Liver (tissue), 8 donors: ENCODE measurements at regions not wholly inside any gene's neighbourhood (a gene's known extent, or its start where the extent isn't known, plus 50 kb on each side); places are given as distances from the start of the nearest gene placed in this dataset.

Experiments used
- DNase-seq: peaks from one replicate; pipeline ENCODE4 v3.0.0-alpha.2; 2017; ENCODE audit warnings: low spot score
- H3K27ac ChIP-seq, 2 donors: one replicate each; pipeline ENCODE4 v1.7.0; 2013; ENCODE audit warnings: inconsistent platforms in 2 of 2, low read length in 2 of 2, control low read depth in 1 of 2, low read depth in 1 of 2, mild to moderate bottlenecking in 1 of 2
- H3K27me3 ChIP-seq, 4 donors: one replicate each; pipeline versions ENCODE4 v1.6.1 to v1.7.0; 2013; ENCODE audit warnings: low read length in 3 of 4, inconsistent platforms in 1 of 4, mild to moderate bottlenecking in 1 of 4, moderate library complexity in 1 of 4; ENCODE audit not compliant: control insufficient read depth in 4 of 4, insufficient read depth in 4 of 4
- H3K36me3 ChIP-seq, 4 donors: one replicate each; pipeline versions ENCODE4 v1.6.1 to v1.7.0; 2013; ENCODE audit warnings: low read length in 3 of 4, mild to moderate bottlenecking in 3 of 4, low read depth in 1 of 4, moderate library complexity in 1 of 4; ENCODE audit not compliant: control insufficient read depth in 4 of 4, insufficient read depth in 3 of 4
- H3K4me1 ChIP-seq, 4 donors: one replicate each; pipeline versions ENCODE4 v1.6.1 to v1.7.0; 2013; ENCODE audit warnings: low read length in 3 of 4, mild to moderate bottlenecking in 3 of 4, moderate library complexity in 1 of 4; ENCODE audit not compliant: control insufficient read depth in 4 of 4, insufficient read depth in 4 of 4
- H3K4me3 ChIP-seq, 3 donors: one replicate each; pipeline versions ENCODE4 v1.6.1 to v1.7.0; 2013; ENCODE audit warnings: low read length in 3 of 3, control low read depth in 1 of 3, low read depth in 1 of 3, mild to moderate bottlenecking in 1 of 3
- H3K9ac ChIP-seq, 2 donors: one replicate each; pipeline ENCODE4 v1.7.0; 2013; ENCODE audit warnings: low read length in 2 of 2, mild to moderate bottlenecking in 2 of 2, moderate library complexity in 2 of 2, control low read depth in 1 of 2, low read depth in 1 of 2
- H3K9me3 ChIP-seq, 4 donors: one replicate each; pipeline versions ENCODE4 v1.6.1 to v1.7.0; 2013; ENCODE audit warnings: low read length in 3 of 4; ENCODE audit not compliant: control insufficient read depth in 4 of 4
- ATF3 ChIP-seq: IDR thresholded peaks from 2 replicates; pipeline ENCODE4 v1.6.1; 2016; ENCODE audit warnings: antibody characterized with exemption
- FOXA1 ChIP-seq: IDR thresholded peaks from 2 replicates; pipeline ENCODE4 v1.6.1; 2016; ENCODE audit warnings: antibody characterized with exemption
- FOXA2 ChIP-seq: IDR thresholded peaks from 2 replicates; pipeline ENCODE4 v1.6.1; 2016; ENCODE audit warnings: antibody characterized with exemption
- GABPA ChIP-seq, 2 donors: IDR thresholded peaks in 1 of 2; conservative IDR thresholded peaks in 1 of 2; 2 replicates each; pipeline ENCODE4 v1.6.1; 2016; ENCODE audit warnings: antibody characterized with exemption in 2 of 2, mild to moderate bottlenecking in 1 of 2, moderate library complexity in 1 of 2
- HNF4A ChIP-seq, 2 donors: conservative IDR thresholded peaks; 2 replicates each; pipeline ENCODE4 v1.6.1; 2016; ENCODE audit warnings: antibody characterized with exemption in 2 of 2, mild to moderate bottlenecking in 2 of 2
- HNF4G ChIP-seq: IDR thresholded peaks from 2 replicates; pipeline ENCODE4 v1.6.1; 2016; ENCODE audit warnings: antibody characterized with exemption
- NR2F2 ChIP-seq: IDR thresholded peaks from 2 replicates; pipeline ENCODE4 v1.6.1; 2016; ENCODE audit warnings: antibody characterized with exemption
- RAD21 ChIP-seq, 2 donors: IDR thresholded peaks; 2 replicates each; pipeline ENCODE4 v1.6.1; 2016; ENCODE audit warnings: antibody characterized with exemption in 2 of 2, mild to moderate bottlenecking in 2 of 2
- RXRA ChIP-seq, 2 donors: IDR thresholded peaks; 2 replicates each; pipeline ENCODE4 v1.6.1; 2017 to 2018; ENCODE audit warnings: antibody characterized with exemption in 2 of 2, mild to moderate bottlenecking in 1 of 2
- SP1 ChIP-seq: IDR thresholded peaks from 2 replicates; pipeline ENCODE4 v1.6.1; 2018; ENCODE audit warnings: antibody characterized with exemption, mild to moderate bottlenecking
- TAF1 ChIP-seq: conservative IDR thresholded peaks from 2 replicates; pipeline ENCODE4 v1.6.1; 2016; ENCODE audit warnings: antibody characterized with exemption, mild to moderate bottlenecking
- ZBTB33 ChIP-seq: IDR thresholded peaks from 2 replicates; pipeline ENCODE4 v1.6.1; 2016; ENCODE audit warnings: antibody characterized with exemption
- WGBS: extraction: QIAGEN DNeasy Blood & Tissue Kit; methylation state at CpG from one replicate; pipeline ENCODE4 v1.1.7; 2013; 5-methylcytosine and 5-hydroxymethylcytosine counted together
- TF ChIP-seq, protein P1 (sequence below): IDR thresholded peaks from 2 replicates; pipeline ENCODE4 v1.6.1; 2016; ENCODE audit warnings: antibody characterized with exemption, mild to moderate bottlenecking
- TF ChIP-seq, protein P2 (sequence below): fragments of 150-350 bp; IDR thresholded peaks from 2 replicates; pipeline ENCODE4 v1.5.1; 2017; ENCODE audit warnings: improper control_type of control experiment, low read depth, low read length; ENCODE audit not compliant: missing input control
- donor health status: healthy.
- donor health status: healthy.
- donor health status: healthy.
- donor health status: healthy.
- donor health status: healthy.

DNA sequence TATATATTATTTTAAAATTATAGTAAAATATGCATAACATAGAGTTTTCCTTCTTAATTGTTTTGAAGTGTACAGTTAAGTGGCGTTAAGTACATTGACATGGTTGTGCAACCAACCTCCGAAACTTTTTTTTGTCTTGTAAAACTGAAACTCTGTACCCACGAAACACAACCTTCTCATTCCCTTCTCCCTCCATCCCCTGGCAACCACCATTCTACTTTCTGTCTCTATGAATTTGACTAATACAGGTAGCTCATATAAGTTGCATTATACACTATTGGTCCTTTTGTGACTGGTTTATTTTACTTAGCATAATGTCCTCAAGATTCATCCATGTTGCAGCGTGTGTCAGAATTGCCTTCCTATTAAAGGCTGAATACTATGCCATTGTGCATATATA lies 179.4 kb downstream of the SATB1 start (continued):
- TF ChIP-seq SP1 (no peak), FOXA1 (no peak), GABPA (IDR thresholded peaks at IDR 0.05 in 1 of 2, conservative IDR thresholded peaks at IDR 0.05 in 1 of 2) (no peak), NR2F2 (no peak)

- H3K9me3 ChIP-seq: no peaks in the 10 kb centered on the region
- no peak overlapping the region for H3K9ac ChIP-seq
- H3K4me3 ChIP-seq: no peak overlapping the region
- no peaks in the 10 kb centered on the region for H3K36me3 ChIP-seq
- H3K27ac ChIP-seq: no peak overlapping the region
- peaks cover 0 to 4% (median 0%) of the 10 kb centered on the region in 4 donors for H3K27me3 ChIP-seq
- no peak for DNase-seq
- no peaks in the 10 kb centered on the region for H3K4me1 ChIP-seq
- TF ChIP-seq RXRA (IDR thresholded peaks at IDR 0.05): no peak
- no peak for TF ChIP-seq ZBTB33
- TF ChIP-seq HNF4A (conservative IDR thresholded peaks at IDR 0.05): no peak
- no peak for TF ChIP-seq FOXA1
- TF ChIP-seq RAD21 (IDR thresholded peaks at IDR 0.05): no peak
- 63% methylated on average over 1 of the region's 1 CpG for WGBS
Measured at GRCh38 chr3:18241837-18242236, 183.3 kb downstream of the SATB1 start.

- Histone ChIP-seq H3K9me3 (no peaks in the 10 kb centered on the region), H3K27me3 (peaks cover 0 to 4% (median 0%) of the 10 kb centered on the region in 4 donors), H3K9ac (no peak overlapping the region), H3K36me3 (no peaks in the 10 kb centered on the region), H3K27ac (no peak overlapping the region), H3K4me3 (no peak overlapping the region), H3K4me1 (no peaks in the 10 kb centered on the region)
- TF ChIP-seq FOXA2: no peak
- TF ChIP-seq HNF4G: no peak
- TF ChIP-seq HNF4A (conservative IDR thresholded peaks at IDR 0.05): no peak
- TF ChIP-seq, protein P1, sequence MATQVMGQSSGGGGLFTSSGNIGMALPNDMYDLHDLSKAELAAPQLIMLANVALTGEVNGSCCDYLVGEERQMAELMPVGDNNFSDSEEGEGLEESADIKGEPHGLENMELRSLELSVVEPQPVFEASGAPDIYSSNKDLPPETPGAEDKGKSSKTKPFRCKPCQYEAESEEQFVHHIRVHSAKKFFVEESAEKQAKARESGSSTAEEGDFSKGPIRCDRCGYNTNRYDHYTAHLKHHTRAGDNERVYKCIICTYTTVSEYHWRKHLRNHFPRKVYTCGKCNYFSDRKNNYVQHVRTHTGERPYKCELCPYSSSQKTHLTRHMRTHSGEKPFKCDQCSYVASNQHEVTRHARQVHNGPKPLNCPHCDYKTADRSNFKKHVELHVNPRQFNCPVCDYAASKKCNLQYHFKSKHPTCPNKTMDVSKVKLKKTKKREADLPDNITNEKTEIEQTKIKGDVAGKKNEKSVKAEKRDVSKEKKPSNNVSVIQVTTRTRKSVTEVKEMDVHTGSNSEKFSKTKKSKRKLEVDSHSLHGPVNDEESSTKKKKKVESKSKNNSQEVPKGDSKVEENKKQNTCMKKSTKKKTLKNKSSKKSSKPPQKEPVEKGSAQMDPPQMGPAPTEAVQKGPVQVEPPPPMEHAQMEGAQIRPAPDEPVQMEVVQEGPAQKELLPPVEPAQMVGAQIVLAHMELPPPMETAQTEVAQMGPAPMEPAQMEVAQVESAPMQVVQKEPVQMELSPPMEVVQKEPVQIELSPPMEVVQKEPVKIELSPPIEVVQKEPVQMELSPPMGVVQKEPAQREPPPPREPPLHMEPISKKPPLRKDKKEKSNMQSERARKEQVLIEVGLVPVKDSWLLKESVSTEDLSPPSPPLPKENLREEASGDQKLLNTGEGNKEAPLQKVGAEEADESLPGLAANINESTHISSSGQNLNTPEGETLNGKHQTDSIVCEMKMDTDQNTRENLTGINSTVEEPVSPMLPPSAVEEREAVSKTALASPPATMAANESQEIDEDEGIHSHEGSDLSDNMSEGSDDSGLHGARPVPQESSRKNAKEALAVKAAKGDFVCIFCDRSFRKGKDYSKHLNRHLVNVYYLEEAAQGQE: no peak
- TF ChIP-seq, protein P2, sequence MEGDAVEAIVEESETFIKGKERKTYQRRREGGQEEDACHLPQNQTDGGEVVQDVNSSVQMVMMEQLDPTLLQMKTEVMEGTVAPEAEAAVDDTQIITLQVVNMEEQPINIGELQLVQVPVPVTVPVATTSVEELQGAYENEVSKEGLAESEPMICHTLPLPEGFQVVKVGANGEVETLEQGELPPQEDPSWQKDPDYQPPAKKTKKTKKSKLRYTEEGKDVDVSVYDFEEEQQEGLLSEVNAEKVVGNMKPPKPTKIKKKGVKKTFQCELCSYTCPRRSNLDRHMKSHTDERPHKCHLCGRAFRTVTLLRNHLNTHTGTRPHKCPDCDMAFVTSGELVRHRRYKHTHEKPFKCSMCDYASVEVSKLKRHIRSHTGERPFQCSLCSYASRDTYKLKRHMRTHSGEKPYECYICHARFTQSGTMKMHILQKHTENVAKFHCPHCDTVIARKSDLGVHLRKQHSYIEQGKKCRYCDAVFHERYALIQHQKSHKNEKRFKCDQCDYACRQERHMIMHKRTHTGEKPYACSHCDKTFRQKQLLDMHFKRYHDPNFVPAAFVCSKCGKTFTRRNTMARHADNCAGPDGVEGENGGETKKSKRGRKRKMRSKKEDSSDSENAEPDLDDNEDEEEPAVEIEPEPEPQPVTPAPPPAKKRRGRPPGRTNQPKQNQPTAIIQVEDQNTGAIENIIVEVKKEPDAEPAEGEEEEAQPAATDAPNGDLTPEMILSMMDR: no peak
- TF ChIP-seq FOXA1: no peak
- TF ChIP-seq ATF3: no peak
- TF ChIP-seq NR2F2: no peak
- TF ChIP-seq GABPA (IDR thresholded peaks at IDR 0.05 in 1 of 2, conservative IDR thresholded peaks at IDR 0.05 in 1 of 2): no peak
- TF ChIP-seq RAD21 (IDR thresholded peaks at IDR 0.05): no peak
- no peak for TF ChIP-seq TAF1
- 51% methylated on average over 2 of the region's 2 CpGs for WGBS
- no peak for DNase-seq
Measured at GRCh38 chr3:18239674-18240073, 185.5 kb downstream of the SATB1 start.
